ENCODE measurements at regions not wholly inside any gene's neighbourhood (a gene's known extent, or its start where the extent isn't known, plus 50 kb on each side); places are given as distances from the start of the nearest gene placed in this dataset.

DNA sequence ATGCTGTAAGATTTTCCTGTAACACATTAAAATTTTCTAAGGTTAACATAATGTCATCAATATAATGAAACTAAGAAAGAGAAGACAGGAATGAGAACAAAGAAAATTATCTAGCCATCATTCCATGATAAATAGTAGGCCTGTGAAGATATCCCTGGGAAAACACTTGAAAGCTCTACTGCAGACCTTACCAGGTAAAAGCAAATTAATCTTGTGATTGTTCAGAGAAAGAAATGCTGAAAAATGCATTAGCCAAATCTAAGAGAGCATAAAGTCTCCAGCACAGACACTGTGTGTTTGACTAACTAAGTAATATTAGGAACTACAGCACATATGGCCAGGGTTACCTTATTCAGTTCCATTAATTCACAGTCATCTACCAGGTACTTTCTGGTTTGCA is 628.3 kb upstream of the GRAMD2B start:
- Histone ChIP-seq H3K4me3 (ENCODE audit: low read depth, low read length) (no peak overlapping the region), H3K4me1 (ENCODE audit: insufficient read depth) (no peaks in the 10 kb centered on the region), H3K27ac (ENCODE audit: low read depth) (no peak overlapping the region), H3K36me3 (ENCODE audit: insufficient read depth) (no peaks in the 10 kb centered on the region)
- DNase-seq (ENCODE audit: extremely low spot score): no peak

- H3K4me1 ChIP-seq (ENCODE audit: insufficient read depth): no peaks in the 10 kb centered on the region
- no peaks in the 10 kb centered on the region for H3K36me3 ChIP-seq (ENCODE audit: insufficient read depth)
- no peak overlapping the region for H3K4me3 ChIP-seq (ENCODE audit: low read depth, low read length)
- no peak overlapping the region for H3K27ac ChIP-seq (ENCODE audit: low read depth)
- DNase-seq (ENCODE audit: extremely low spot score): peak; percentile 37
Measured at GRCh38 chr5:125798307-125798706, 624.9 kb upstream of the GRAMD2B start.

DNA sequence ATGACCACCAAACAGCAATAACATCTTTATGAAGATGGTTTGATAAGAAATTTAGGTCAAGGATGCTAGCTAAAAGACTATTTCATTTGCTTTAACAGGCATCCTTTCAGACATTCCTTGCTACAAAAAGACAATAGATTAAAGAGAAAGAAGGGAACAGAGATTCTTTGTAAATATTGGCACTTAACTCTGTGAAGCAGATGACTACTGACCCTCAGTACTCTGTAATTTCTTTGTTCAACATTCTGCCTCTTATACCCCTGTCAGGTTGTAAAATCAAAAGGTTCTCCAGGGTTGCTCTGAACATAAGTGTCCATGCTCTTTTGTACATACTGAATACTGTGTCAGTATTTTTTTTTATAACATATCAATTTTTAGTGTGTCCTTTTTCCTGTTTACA is 610.6 kb upstream of the GRAMD2B start:
- Histone ChIP-seq H3K4me3 (ENCODE audit: low read depth, low read length) (no peak overlapping the region), H3K36me3 (ENCODE audit: insufficient read depth) (no peaks in the 10 kb centered on the region), H3K4me1 (ENCODE audit: insufficient read depth) (no peaks in the 10 kb centered on the region), H3K27ac (ENCODE audit: low read depth) (no peak overlapping the region)
- no peak for DNase-seq (ENCODE audit: extremely low spot score)

GRCh38 chr5:125813221-125813974 is 609.8 kb upstream of the GRAMD2B start:
- 74% methylated on average over 6 of the region's 6 CpGs for WGBS
- Histone ChIP-seq H3K27ac (ENCODE audit: low read depth) (no peak overlapping the region), H3K4me3 (ENCODE audit: low read depth, low read length) (no peak overlapping the region), H3K4me1 (ENCODE audit: insufficient read depth) (no peaks in the 10 kb centered on the region), H3K36me3 (ENCODE audit: insufficient read depth) (no peaks in the 10 kb centered on the region)
- DNase-seq (ENCODE audit: extremely low spot score): no peak

DNA sequence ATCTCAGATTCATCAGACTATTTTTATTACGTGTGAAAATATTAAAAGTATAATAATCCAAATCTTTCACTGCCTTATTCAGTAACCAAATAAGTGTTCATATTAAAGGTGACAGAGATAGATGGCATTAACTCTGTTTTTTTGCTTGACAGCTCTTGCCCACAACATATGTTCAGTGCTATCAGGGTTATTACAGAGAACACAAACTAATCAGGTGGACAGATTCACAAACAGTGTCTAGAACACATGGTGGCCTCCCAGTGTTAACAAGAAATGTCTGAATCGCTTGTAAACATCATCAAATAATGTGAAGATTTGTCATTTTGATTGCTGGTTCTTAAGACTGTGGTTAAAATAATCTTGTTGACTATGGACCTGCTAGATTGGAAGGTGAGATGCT is 609.1 kb upstream of the GRAMD2B start:
- Histone ChIP-seq H3K4me3 (ENCODE audit: low read depth, low read length) (no peak overlapping the region), H3K4me1 (ENCODE audit: insufficient read depth) (no peaks in the 10 kb centered on the region), H3K36me3 (ENCODE audit: insufficient read depth) (no peaks in the 10 kb centered on the region), H3K27ac (ENCODE audit: low read depth) (no peak overlapping the region)
- no peak for DNase-seq (ENCODE audit: extremely low spot score)
- 86% methylated on average over 2 of the region's 2 CpGs for WGBS

- no peaks in the 10 kb centered on the region for H3K4me1 ChIP-seq (ENCODE audit: insufficient read depth)
- 86% methylated on average over 4 of the region's 4 CpGs for whole genome bisulfite sequencing
Measured at GRCh38 chr5:125823572-125823971, 599.6 kb upstream of the GRAMD2B start.

DNA sequence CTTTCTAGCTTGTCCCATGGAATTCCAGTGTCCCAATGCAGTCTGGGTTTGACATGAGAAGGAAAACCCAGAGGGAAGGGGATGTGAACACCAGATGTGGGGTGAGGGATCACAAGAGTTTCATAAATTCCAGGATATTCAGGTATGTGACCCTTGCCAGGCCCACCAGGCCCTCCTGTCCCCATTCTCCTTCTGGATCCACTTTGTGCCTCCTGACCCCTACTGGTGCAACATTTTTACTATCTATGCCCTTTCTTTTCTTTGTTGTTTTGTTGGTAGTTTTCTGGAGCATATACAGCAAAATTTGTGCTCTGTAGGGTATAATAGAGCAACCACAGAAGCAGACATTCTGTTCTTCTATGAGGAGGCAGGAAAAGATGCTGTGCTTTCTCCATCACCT is 597.0 kb upstream of the GRAMD2B start:
- H3K4me1 ChIP-seq (ENCODE audit: insufficient read depth): no peaks in the 10 kb centered on the region
- no peak overlapping the region for H3K27ac ChIP-seq (ENCODE audit: low read depth)
- no peak for DNase-seq (ENCODE audit: extremely low spot score)
- no peaks in the 10 kb centered on the region for H3K36me3 ChIP-seq (ENCODE audit: insufficient read depth)
- no peak overlapping the region for H3K4me3 ChIP-seq (ENCODE audit: low read depth, low read length)

More at GRCh38 chr5:125823572-125823971, 599.6 kb upstream of the GRAMD2B start:
- DNase-seq (ENCODE audit: extremely low spot score): no peak
- no peak overlapping the region for H3K4me3 ChIP-seq (ENCODE audit: low read depth, low read length)
- no peaks in the 10 kb centered on the region for H3K36me3 ChIP-seq (ENCODE audit: insufficient read depth)
- no peak overlapping the region for H3K27ac ChIP-seq (ENCODE audit: low read depth)

GRCh38 chr5:125829349-125829748 is 593.9 kb upstream of the GRAMD2B start:
- no peak for DNase-seq (ENCODE audit: extremely low spot score)
- Histone ChIP-seq H3K27ac (ENCODE audit: low read depth) (no peak overlapping the region), H3K36me3 (ENCODE audit: insufficient read depth) (no peaks in the 10 kb centered on the region), H3K4me3 (ENCODE audit: low read depth, low read length) (no peak overlapping the region), H3K4me1 (ENCODE audit: insufficient read depth) (no peaks in the 10 kb centered on the region)
- 86% methylated on average over 4 of the region's 4 CpGs for WGBS

DNA sequence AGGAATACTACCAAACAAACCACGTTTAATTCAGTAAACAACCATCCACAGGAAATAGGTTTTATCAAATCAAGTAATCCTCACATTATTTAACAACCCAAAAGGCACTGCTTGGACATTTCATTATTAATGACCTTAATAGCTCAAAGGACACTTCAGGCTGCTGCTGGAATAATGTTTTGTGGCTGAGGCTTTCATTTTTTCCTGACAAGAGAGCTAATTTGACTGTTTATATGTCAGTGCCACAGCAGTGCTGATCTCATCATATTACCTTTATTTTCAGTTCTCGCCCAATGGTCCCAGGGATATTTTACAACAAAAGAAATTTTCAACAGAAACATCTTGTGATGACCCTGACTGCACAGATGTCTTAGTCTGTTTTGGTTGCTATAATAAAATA is 589.8 kb upstream of the GRAMD2B start:
- Histone ChIP-seq H3K36me3 (ENCODE audit: insufficient read depth) (no peaks in the 10 kb centered on the region), H3K4me3 (ENCODE audit: low read depth, low read length) (no peak overlapping the region), H3K27ac (ENCODE audit: low read depth) (no peak overlapping the region), H3K4me1 (ENCODE audit: insufficient read depth) (no peaks in the 10 kb centered on the region)
- WGBS: 55% methylated on average over 2 of the region's 2 CpGs
- no peak for DNase-seq (ENCODE audit: extremely low spot score)

GRCh38 chr5:125834438-125835115 is 588.6 kb upstream of the GRAMD2B start:
- 84% methylated on average over 10 of the region's 10 CpGs for WGBS
- no peaks in the 10 kb centered on the region for H3K36me3 ChIP-seq (ENCODE audit: insufficient read depth)
- H3K4me3 ChIP-seq (ENCODE audit: low read depth, low read length): no peak overlapping the region
- H3K27ac ChIP-seq (ENCODE audit: low read depth): no peak overlapping the region
- no peaks in the 10 kb centered on the region for H3K4me1 ChIP-seq (ENCODE audit: insufficient read depth)
- no peak for DNase-seq (ENCODE audit: extremely low spot score)

DNA sequence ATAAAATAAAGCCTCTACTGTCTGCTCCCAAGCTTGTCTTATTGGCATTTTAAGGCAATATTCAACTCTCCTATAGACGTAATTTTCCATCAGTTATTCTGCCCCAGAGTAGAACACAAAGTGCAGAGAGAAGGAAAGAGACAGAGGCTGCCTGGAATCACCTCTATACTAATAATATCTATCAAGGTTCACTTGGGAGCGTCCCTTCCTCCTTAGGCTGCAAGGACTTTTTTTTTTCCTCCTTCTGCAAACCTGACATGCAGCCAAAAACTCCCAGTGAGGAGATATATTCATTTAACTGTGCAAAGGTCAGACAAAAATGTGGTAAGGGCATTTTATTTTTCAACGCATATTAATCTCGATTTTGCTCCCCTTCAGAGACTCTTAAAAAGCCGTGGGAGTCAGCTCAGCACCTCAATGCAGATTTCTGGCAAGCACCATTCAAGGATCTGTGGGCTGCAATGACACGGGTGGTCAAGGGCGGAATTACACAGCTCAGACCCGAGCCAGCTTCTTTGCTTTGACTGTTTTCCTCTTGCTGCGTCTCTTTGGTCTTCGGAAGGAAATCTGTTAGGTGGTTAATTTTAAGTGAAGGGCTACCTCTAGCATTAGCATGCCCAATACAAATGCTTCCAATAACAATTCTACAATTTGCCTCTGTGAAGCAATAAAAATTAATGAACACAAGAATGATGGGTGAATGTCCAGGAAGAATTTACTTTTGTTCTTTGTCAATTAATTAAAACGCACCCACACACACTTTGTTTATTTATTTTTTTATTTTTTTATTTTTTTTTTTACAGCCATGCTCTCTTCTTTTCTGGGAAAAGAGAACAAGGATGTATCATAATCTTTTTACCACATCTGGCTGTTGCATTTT is 587.7 kb upstream of the GRAMD2B start:
- no peak for DNase-seq (ENCODE audit: extremely low spot score)
- no peak overlapping the region for H3K4me3 ChIP-seq (ENCODE audit: low read depth, low read length)
- no peak overlapping the region for H3K27ac ChIP-seq (ENCODE audit: low read depth)
- 27% methylated on average over 11 of the region's 11 CpGs for WGBS
- H3K36me3 ChIP-seq (ENCODE audit: insufficient read depth): no peaks in the 10 kb centered on the region
- H3K4me1 ChIP-seq (ENCODE audit: insufficient read depth): no peaks in the 10 kb centered on the region

GRCh38 chr5:125836256-125836655 is 587.0 kb upstream of the GRAMD2B start:
- 56% methylated on average over 2 of the region's 2 CpGs for WGBS
- no peaks in the 10 kb centered on the region for H3K4me1 ChIP-seq (ENCODE audit: insufficient read depth)
- DNase-seq (ENCODE audit: extremely low spot score): no peak
- no peak overlapping the region for H3K4me3 ChIP-seq (ENCODE audit: low read depth, low read length)
- no peak overlapping the region for H3K27ac ChIP-seq (ENCODE audit: low read depth)
- H3K36me3 ChIP-seq (ENCODE audit: insufficient read depth): no peaks in the 10 kb centered on the region

- WGBS: 81% methylated on average over 3 of the region's 3 CpGs
- H3K4me3 ChIP-seq (ENCODE audit: low read depth, low read length): no peak overlapping the region
- H3K4me1 ChIP-seq (ENCODE audit: insufficient read depth): no peaks in the 10 kb centered on the region
- no peaks in the 10 kb centered on the region for H3K36me3 ChIP-seq (ENCODE audit: insufficient read depth)
- H3K27ac ChIP-seq (ENCODE audit: low read depth): no peak overlapping the region
- DNase-seq (ENCODE audit: extremely low spot score): no peak
Measured at GRCh38 chr5:125837866-125838265, 585.3 kb upstream of the GRAMD2B start.

- no peak for DNase-seq (ENCODE audit: extremely low spot score)
- 94% methylated on average over 2 of the region's 2 CpGs for WGBS
- Histone ChIP-seq H3K4me3 (ENCODE audit: low read depth, low read length) (no peak overlapping the region), H3K36me3 (ENCODE audit: insufficient read depth) (no peaks in the 10 kb centered on the region), H3K4me1 (ENCODE audit: insufficient read depth) (no peaks in the 10 kb centered on the region), H3K27ac (ENCODE audit: low read depth) (no peak overlapping the region)
Measured at GRCh38 chr5:125847561-125847960, 575.6 kb upstream of the GRAMD2B start.

Measured in urinary bladder (tissue), 3 donors.